HL-60 (cell line): ENCODE measurements at regions not wholly inside any gene's neighbourhood (a gene's known extent, or its start where the extent isn't known, plus 50 kb on each side); places are given as distances from the start of the nearest gene placed in this dataset.
"Not testable (repeated sequence)": the region's sequence is repeated elsewhere in the genome, so short reads cannot be mapped to it uniquely, and the experiment has no call there.

Source experiments
- DNase-seq, 2 experiments: peaks; one replicate each; pipeline ENCODE4 v3.0.0-alpha.2; 2010 to 2020; ENCODE audit warnings: low read depth in 1 of 2, low spot score in 1 of 2
- H3K27ac ChIP-seq: fragments of 250-450 bp; sonication (Bioruptor Pico); replicated peaks from 2 replicates; pipeline ENCODE4 v1.5.1; 2020; ENCODE audit warnings: mild to moderate bottlenecking, moderate library complexity
- H3K27me3 ChIP-seq: fragments of 250-450 bp; sonication (Bioruptor Pico); 2 replicates; pipeline ENCODE4 v1.5.1; 2021; ENCODE audit warnings: mild to moderate bottlenecking, moderate library complexity; ENCODE audit not compliant: insufficient read depth, poor library complexity, severe bottlenecking
- H3K4me3 ChIP-seq: replicated peaks from 2 replicates; pipeline ENCODE4 v1.5.1; 2011; ENCODE audit warnings: mild to moderate bottlenecking, control low read depth, low read length; ENCODE audit not compliant: insufficient read depth
- CTCF ChIP-seq: IDR thresholded peaks from one replicate; pipeline ENCODE4 v1.5.1; 2011; ENCODE audit warnings: low read length, control low read depth, inconsistent platforms; ENCODE audit not compliant: insufficient read depth
- GABPA ChIP-seq: IDR thresholded peaks from 2 replicates; pipeline ENCODE4 v1.6.1; 2012; ENCODE audit warnings: low read depth
- POLR2AphosphoS5 ChIP-seq: IDR thresholded peaks from 2 replicates; pipeline ENCODE4 v1.6.1; 2012; ENCODE audit warnings: low read depth
- REST ChIP-seq: IDR thresholded peaks from 2 replicates; pipeline ENCODE4 v1.6.1; 2012; ENCODE audit warnings: low read depth; ENCODE audit not compliant: insufficient replicate concordance
- SPI1 ChIP-seq: IDR thresholded peaks from 2 replicates; pipeline ENCODE4 v1.6.1; 2012; ENCODE audit warnings: low read depth, mild to moderate bottlenecking, borderline replicate concordance

GRCh38 chr6:8619853-8620252 lies 184.5 kb upstream of the SLC35B3 start:
- no peak overlapping the region for H3K4me3 ChIP-seq
- no peak for DNase-seq
- no peak overlapping the region for H3K27ac ChIP-seq
- TF ChIP-seq REST (no peak), SPI1 (no peak), CTCF (no peak), GABPA (no peak), POLR2AphosphoS5 (no peak)
- H3K27me3 ChIP-seq, result no peaks in the 10 kb centered on the region

GRCh38 chr6:8619408-8619807 lies 184.1 kb upstream of the SLC35B3 start:
- not testable (repeated sequence) for H3K4me3 ChIP-seq, H3K27me3 ChIP-seq, DNase-seq, H3K27ac ChIP-seq

GRCh38 chr6:8608737-8609136 lies 173.4 kb upstream of the SLC35B3 start:
- H3K27ac ChIP-seq, result no peak overlapping the region
- H3K4me3 ChIP-seq, result no peak overlapping the region
- no peak for DNase-seq
- no peaks in the 10 kb centered on the region for H3K27me3 ChIP-seq
- TF ChIP-seq SPI1 (no peak), REST (no peak), POLR2AphosphoS5 (no peak), GABPA (no peak), CTCF (no peak)

GRCh38 chr6:8589941-8590729 lies 154.8 kb upstream of the SLC35B3 start:
- Histone ChIP-seq H3K27ac (no peak overlapping the region), H3K4me3 (no peak overlapping the region), H3K27me3 (peaks cover 3% of the 10 kb centered on the region)
- DNase-seq, result no peak
- no peak for TF ChIP-seq SPI1
- TF ChIP-seq REST, result no peak
- TF ChIP-seq POLR2AphosphoS5, result no peak
- TF ChIP-seq GABPA, result no peak
- no peak for TF ChIP-seq CTCF
